Psoas muscle (tissue), 7 donors: ENCODE measurements at regions not wholly inside any gene's neighbourhood (a gene's known extent, or its start where the extent isn't known, plus 50 kb on each side); places are given as distances from the start of the nearest gene placed in this dataset.
"Not testable (repeated sequence)": the region's sequence is repeated elsewhere in the genome, so short reads cannot be mapped to it uniquely, and the experiment has no call there.

Experiments used
- ATAC-seq, 4 donors: fragments of 200-7000 bp; cut with Tn5 transposase; one replicate each; pipeline ENCODE4 v1.9.1; 2020; ENCODE audit warnings: moderate library complexity in 3 of 4, mild to moderate bottlenecking in 2 of 4
- DNase-seq, 2 donors: peaks; one replicate each; pipeline ENCODE4 v3.0.0-alpha.2; 2020
- H3K27ac ChIP-seq: fragments of 200-600 bp; one replicate; pipeline ENCODE4 v1.8.0; 2022
- H3K27me3 ChIP-seq, 3 donors: fragments of 200-600 bp in 1 of 3; one replicate each; pipeline versions ENCODE4 v1.6.1 to v1.8.0; 2013 to 2022; ENCODE audit warnings: low read length in 2 of 3, mild to moderate bottlenecking in 2 of 3, moderate library complexity in 1 of 3; ENCODE audit not compliant: insufficient read depth in 3 of 3
- H3K36me3 ChIP-seq, 2 donors: fragments of 200-600 bp in 1 of 2; one replicate each; pipeline versions ENCODE4 v1.6.1 to v1.8.0; 2013 to 2022; ENCODE audit warnings: low read depth in 1 of 2, mild to moderate bottlenecking in 1 of 2, moderate library complexity in 1 of 2; ENCODE audit not compliant: insufficient read depth in 1 of 2
- H3K4me1 ChIP-seq: fragments of 200-600 bp; one replicate; pipeline ENCODE4 v1.8.0; 2022
- H3K4me3 ChIP-seq: fragments of 200-600 bp; one replicate; pipeline ENCODE4 v1.8.0; 2022; ENCODE audit warnings: mild to moderate bottlenecking
- H3K9me3 ChIP-seq: fragments of 200-600 bp; one replicate; pipeline ENCODE4 v1.8.0; 2022
- CTCF ChIP-seq: fragments of 200-600 bp; IDR thresholded peaks from one replicate; pipeline ENCODE4 v1.8.0; 2022; ENCODE audit warnings: antibody characterized with exemption
- WGBS, 3 donors: extraction: QIAGEN DNeasy Blood & Tissue Kit; methylation state at CpG; one replicate each; pipeline versions ENCODE4 v1.1.6 to v1.1.7; 2013; 5-methylcytosine and 5-hydroxymethylcytosine counted together
- intact Hi-C, 2 donors: fragments of 100-400 bp; cut with DNase I; formaldehyde crosslinking; loops; one replicate each; pipeline versions ENCODE4 v1.11.0 to v1.14.2; 2022
- donor health status: healthy with polysubstance abuse.
- donor health status: DM: no; HTN: no; CAD: no; lungs with moderate emphysema.
- donor health status: Bipolar disorder and iron deficiency.
- donor health status: healthy.
- donor health status: DM: yes; HTN: yes; CAD: no.
- donor health status: DM: no; HTN: no; CAD: no.
- donor health status: DM: yes; HTN: yes; CAD: no.

- Histone ChIP-seq H3K4me3 (no peak overlapping the region), H3K36me3 (no peaks in the 10 kb centered on the region), H3K9me3 (no peaks in the 10 kb centered on the region), H3K4me1 (no peaks in the 10 kb centered on the region), H3K27ac (no peak overlapping the region), H3K27me3 (no peaks in the 10 kb centered on the region)
- DNase-seq (no peak), ATAC-seq (no peak)
- intact Hi-C loops: no loop called here
- 85 to 100% (median 96%) methylated on average over 1 of the region's 1 CpG for WGBS, 3 donors
- no peak for TF ChIP-seq CTCF
These were observed 551.0 kb upstream of the LRATD1 start for GRCh38 chr2:14081521-14081920.

- Histone ChIP-seq H3K27me3 (no peaks in the 10 kb centered on the region), H3K9me3 (no peaks in the 10 kb centered on the region), H3K27ac (no peak overlapping the region), H3K4me1 (no peaks in the 10 kb centered on the region), H3K36me3 (no peaks in the 10 kb centered on the region), H3K4me3 (no peak overlapping the region)
- 93 to 97% (median 95%) methylated on average over 5 of the region's 5 CpGs for WGBS, 3 donors
- intact Hi-C loops: no loop called here
- ATAC-seq (no peak), DNase-seq (no peak)
- no peak for TF ChIP-seq CTCF
These were observed 549.9 kb upstream of the LRATD1 start for GRCh38 chr2:14082640-14083039.

- H3K9me3 ChIP-seq: no peaks in the 10 kb centered on the region
- 74 to 88% (median 78%) methylated on average over 1 of the region's 1 CpG for WGBS, 3 donors
- TF ChIP-seq CTCF: no peak
- ATAC-seq: no peak
- no peak overlapping the region for H3K27ac ChIP-seq
- DNase-seq: no peak
- intact Hi-C loops: no loop called here
- no peak overlapping the region for H3K4me3 ChIP-seq
- no peaks in the 10 kb centered on the region for H3K27me3 ChIP-seq
- no peaks in the 10 kb centered on the region for H3K4me1 ChIP-seq
- no peaks in the 10 kb centered on the region for H3K36me3 ChIP-seq
These were observed 537.9 kb upstream of the LRATD1 start for GRCh38 chr2:14094592-14094991.

- H3K27me3 ChIP-seq, H3K27ac ChIP-seq, H3K4me3 ChIP-seq, ATAC-seq, H3K4me1 ChIP-seq, DNase-seq, H3K9me3 ChIP-seq, intact Hi-C loops, H3K36me3 ChIP-seq: not testable (repeated sequence)
- WGBS, 3 donors: 82 to 97% (median 83%) methylated on average over 9 of the region's 9 CpGs
These were observed 533.4 kb upstream of the LRATD1 start for GRCh38 chr2:14099101-14099500.

GRCh38 chr2:14114275-14114674, 518.2 kb upstream of the LRATD1 start:
- H3K36me3 ChIP-seq: no peaks in the 10 kb centered on the region
- TF ChIP-seq CTCF: no peak
- ATAC-seq (no peak), DNase-seq (no peak)
- WGBS, 3 donors: 30 to 97% (median 45%) methylated on average over 2 of the region's 2 CpGs
- no peaks in the 10 kb centered on the region for H3K27me3 ChIP-seq
- intact Hi-C loops: no loop called here
- H3K9me3 ChIP-seq: no peaks in the 10 kb centered on the region
- no peaks in the 10 kb centered on the region for H3K4me1 ChIP-seq
- H3K27ac ChIP-seq: no peak overlapping the region
- no peak overlapping the region for H3K4me3 ChIP-seq
